ENCODE measurements at regions not wholly inside any gene's neighbourhood (a gene's known extent, or its start where the extent isn't known, plus 50 kb on each side); places are given as distances from the start of the nearest gene placed in this dataset.

DNA sequence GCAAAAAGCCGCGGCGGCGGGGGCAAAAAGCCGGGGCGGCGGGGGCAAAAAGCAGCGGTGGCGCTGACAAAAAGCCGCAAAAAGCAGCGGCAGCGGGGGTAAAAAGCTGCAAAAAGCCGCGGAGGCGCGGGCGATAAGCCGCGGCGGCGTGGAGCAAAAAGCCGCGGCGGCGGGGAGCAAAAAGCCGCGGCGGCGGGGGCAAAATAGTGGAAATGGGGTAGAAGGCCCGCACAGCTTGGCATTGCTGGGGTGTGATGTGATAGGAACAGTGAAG, 450.1 kb downstream of the ANKRD30B start:
- Histone ChIP-seq H3K4me3 (ENCODE audit: low read depth, low read length) (peak overlapping the region; percentile 19), H3K9me3 (ENCODE audit: control insufficient read depth, insufficient read depth, low read depth, low read length) (no peaks in the 10 kb centered on the region), H3K36me3 (ENCODE audit: control insufficient read depth in 2 of 2, insufficient read depth in 1 of 2, low read length in 2 of 2) (no peaks in the 10 kb centered on the region), H3K4me1 (ENCODE audit: control insufficient read depth, insufficient read depth, low read length) (no peaks in the 10 kb centered on the region), H3K27ac (ENCODE audit: extremely low read depth, low read depth, low read length) (no peak overlapping the region)
- ChIA-PET CTCF (no interaction called here), POLR2A (no interaction called here)
- TF ChIP-seq SALL2 (tag by site-specific recombination; IDR thresholded peaks at IDR 0.05; ENCODE audit: borderline replicate concordance), result no peak
- TF ChIP-seq ZNF175 (tag by site-specific recombination; IDR thresholded peaks at IDR 0.05), result no peak
- TF ChIP-seq ZNF701 (tag by site-specific recombination; IDR thresholded peaks at IDR 0.05), result no peak
- no peak for TF ChIP-seq ZNF596 (tag by site-specific recombination; IDR thresholded peaks at IDR 0.05)
- TF ChIP-seq MYNN (tag by site-specific recombination; IDR thresholded peaks at IDR 0.05; ENCODE audit: borderline replicate concordance), result no peak
- no peak for TF ChIP-seq ZNF155 (tag by site-specific recombination; IDR thresholded peaks at IDR 0.05)
- no peak for TF ChIP-seq ZNF341 (tag by site-specific recombination; IDR thresholded peaks at IDR 0.05; ENCODE audit: low read depth)
- no peak for TF ChIP-seq ZNF426 (tag by site-specific recombination; IDR thresholded peaks at IDR 0.05)
- no peak for TF ChIP-seq ZNF660 (tag by site-specific recombination; IDR thresholded peaks at IDR 0.05)
- no peak for TF ChIP-seq ZNF132 (tag by site-specific recombination; IDR thresholded peaks at IDR 0.05; ENCODE audit: borderline replicate concordance)
- TF ChIP-seq, protein P1, sequence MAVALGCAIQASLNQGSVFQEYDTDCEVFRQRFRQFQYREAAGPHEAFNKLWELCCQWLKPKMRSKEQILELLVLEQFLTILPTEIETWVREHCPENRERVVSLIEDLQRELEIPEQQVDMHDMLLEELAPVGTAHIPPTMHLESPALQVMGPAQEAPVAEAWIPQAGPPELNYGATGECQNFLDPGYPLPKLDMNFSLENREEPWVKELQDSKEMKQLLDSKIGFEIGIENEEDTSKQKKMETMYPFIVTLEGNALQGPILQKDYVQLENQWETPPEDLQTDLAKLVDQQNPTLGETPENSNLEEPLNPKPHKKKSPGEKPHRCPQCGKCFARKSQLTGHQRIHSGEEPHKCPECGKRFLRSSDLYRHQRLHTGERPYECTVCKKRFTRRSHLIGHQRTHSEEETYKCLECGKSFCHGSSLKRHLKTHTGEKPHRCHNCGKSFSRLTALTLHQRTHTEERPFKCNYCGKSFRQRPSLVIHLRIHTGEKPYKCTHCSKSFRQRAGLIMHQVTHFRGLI (tag by site-specific recombination; IDR thresholded peaks at IDR 0.05), result no peak
- TF ChIP-seq ZNF174 (tag by site-specific recombination; IDR thresholded peaks at IDR 0.05), result no peak
- TF ChIP-seq ZNF548 (tag by site-specific recombination; IDR thresholded peaks at IDR 0.05), result no peak
- TF ChIP-seq ZNF654 (tag by site-specific recombination; IDR thresholded peaks at IDR 0.05; ENCODE audit: low read depth), result no peak
- no peak for TF ChIP-seq ZNF311 (tag by site-specific recombination; IDR thresholded peaks at IDR 0.05; ENCODE audit: borderline replicate concordance)

Data from HEK293 (cell line).